Activated naive CD4-positive, alpha-beta T cell treated with anti-CD3 and anti-CD28 coated beads for 36 hours (primary cell): ENCODE measurements at regions not wholly inside any gene's neighbourhood (a gene's known extent, or its start where the extent isn't known, plus 50 kb on each side); places are given as distances from the start of the nearest gene placed in this dataset.
"Not testable (repeated sequence)": the region's sequence is repeated elsewhere in the genome, so short reads cannot be mapped to it uniquely, and the experiment has no call there.

Source experiments
- CTCF ChIA-PET: fragments of 350-600 bp; sonication (Branson Sonifier 250); formaldehyde crosslinking; loops from one replicate; lab custom pipeline; 2021; ENCODE audit warnings: antibody characterized with exemption; lab: Charles Lee
- DNase-seq: peaks from one replicate; pipeline ENCODE4 v3.0.0-alpha.2; 2020
- H3K27ac Mint-ChIP-seq: one replicate; pipeline ENCODE4 v1.8.0; 2021; ENCODE audit warnings: mild to moderate bottlenecking, mixed read lengths
- H3K27me3 Mint-ChIP-seq: one replicate; pipeline ENCODE4 v1.8.0; 2021; ENCODE audit warnings: low read depth, mixed read lengths
- H3K36me3 Mint-ChIP-seq: one replicate; pipeline ENCODE4 v1.8.0; 2021; ENCODE audit warnings: low read depth, mixed read lengths
- H3K4me1 Mint-ChIP-seq: one replicate; pipeline ENCODE4 v1.8.0; 2021; ENCODE audit warnings: low read depth, mixed read lengths
- H3K4me3 Mint-ChIP-seq: one replicate; pipeline ENCODE4 v1.8.0; 2021; ENCODE audit warnings: mild to moderate bottlenecking, moderate library complexity, mixed read lengths
- H3K9me3 Mint-ChIP-seq: one replicate; pipeline ENCODE4 v1.8.0; 2021; ENCODE audit warnings: mixed read lengths
- intact Hi-C: fragments of 100-400 bp; cut with micrococcal nuclease; formaldehyde crosslinking; loops from one replicate; pipeline ENCODE4 v1.15.1; 2023

DNA sequence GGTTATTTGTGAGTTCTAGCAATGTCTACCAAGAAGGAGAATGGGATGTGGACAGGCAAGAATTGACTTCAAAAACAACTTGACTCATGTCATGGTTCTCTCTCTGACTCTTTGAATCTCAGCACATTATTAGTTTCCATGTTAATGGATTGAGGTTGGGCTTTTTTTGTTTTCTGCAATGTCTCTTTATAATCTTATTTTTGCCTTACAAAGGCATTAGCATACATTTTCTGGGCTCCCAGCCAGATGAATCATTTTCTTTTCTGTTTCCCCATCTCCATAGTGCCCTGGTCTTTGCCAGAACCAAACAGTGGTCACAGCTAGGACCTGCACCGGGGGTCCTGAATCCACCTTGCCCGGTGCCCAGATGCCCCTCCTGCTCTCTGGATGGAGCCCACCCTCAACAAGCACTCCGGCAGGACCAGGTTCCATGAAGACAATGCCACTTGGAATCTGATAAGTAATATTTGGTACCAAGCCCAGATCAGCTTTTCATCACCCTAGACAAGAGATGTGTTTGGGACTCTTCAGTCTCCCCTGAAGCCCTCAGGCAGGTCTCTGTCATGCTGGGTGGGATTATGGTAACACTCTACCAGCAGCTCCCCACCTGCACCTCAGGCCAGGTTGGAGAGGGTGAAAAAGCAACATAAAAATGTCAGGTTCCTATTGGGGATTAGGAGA is 266.7 kb upstream of the SULF2 start:
- intact Hi-C loops: no loop called here
- Mint-ChIP-seq H3K9me3 (no peaks in the 10 kb centered on the region), H3K27ac (no peak overlapping the region), H3K36me3 (no peaks in the 10 kb centered on the region), H3K4me1 (no peaks in the 10 kb centered on the region), H3K4me3 (no peak overlapping the region), H3K27me3 (peaks cover 7% of the 10 kb centered on the region)
- no peak for DNase-seq
- CTCF ChIA-PET: no interaction called here

DNA sequence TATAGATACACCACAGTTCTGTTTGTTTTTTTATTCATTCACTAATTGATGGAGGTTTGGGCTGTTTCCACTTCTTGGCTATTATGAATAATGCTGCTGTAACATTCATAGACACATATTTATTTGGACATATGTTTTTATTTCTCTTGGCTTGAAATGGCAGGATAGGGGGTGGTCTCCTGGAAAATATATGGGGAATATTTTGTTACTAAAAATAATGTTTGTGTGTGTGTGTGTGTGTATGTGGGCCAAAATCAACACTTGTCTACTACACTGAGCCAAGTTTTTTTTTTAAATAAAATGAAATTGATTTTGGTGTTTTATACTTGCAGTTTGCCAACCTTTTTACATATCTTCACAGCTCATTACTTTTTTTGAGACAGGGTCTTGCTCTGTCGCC is 264.4 kb upstream of the SULF2 start:
- CTCF ChIA-PET: no interaction called here
- Mint-ChIP-seq H3K4me1 (no peaks in the 10 kb centered on the region), H3K4me3 (no peak overlapping the region), H3K9me3 (no peaks in the 10 kb centered on the region), H3K27ac (no peak overlapping the region), H3K27me3 (peaks cover 5% of the 10 kb centered on the region), H3K36me3 (no peaks in the 10 kb centered on the region)
- DNase-seq: no peak
- intact Hi-C loops: no loop called here

DNA sequence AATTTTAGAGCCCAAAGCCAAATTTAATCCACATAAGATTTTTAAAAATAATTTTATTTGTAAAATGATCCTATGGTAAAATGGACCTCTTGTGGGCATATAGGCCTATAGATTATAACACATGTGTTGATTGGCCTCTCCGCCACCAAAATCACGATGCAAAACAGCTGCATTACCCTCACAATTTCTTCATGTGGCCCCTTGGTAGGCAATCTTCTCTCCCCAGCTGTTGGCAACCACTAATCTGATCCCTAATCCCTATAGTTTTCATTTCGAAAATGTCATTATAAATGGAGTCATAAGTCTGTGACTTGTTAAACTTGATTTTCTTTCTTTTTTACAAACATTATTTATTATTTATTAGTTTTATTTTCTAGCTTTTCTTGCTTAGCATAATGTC is 263.9 kb upstream of the SULF2 start:
- no peak overlapping the region for H3K27ac Mint-ChIP-seq
- intact Hi-C loops: no loop called here
- CTCF ChIA-PET: no interaction called here
- H3K9me3 Mint-ChIP-seq: no peaks in the 10 kb centered on the region
- peaks cover 5% of the 10 kb centered on the region for H3K27me3 Mint-ChIP-seq
- no peak overlapping the region for H3K4me3 Mint-ChIP-seq
- H3K36me3 Mint-ChIP-seq: no peaks in the 10 kb centered on the region
- DNase-seq: no peak
- H3K4me1 Mint-ChIP-seq: no peaks in the 10 kb centered on the region

DNA sequence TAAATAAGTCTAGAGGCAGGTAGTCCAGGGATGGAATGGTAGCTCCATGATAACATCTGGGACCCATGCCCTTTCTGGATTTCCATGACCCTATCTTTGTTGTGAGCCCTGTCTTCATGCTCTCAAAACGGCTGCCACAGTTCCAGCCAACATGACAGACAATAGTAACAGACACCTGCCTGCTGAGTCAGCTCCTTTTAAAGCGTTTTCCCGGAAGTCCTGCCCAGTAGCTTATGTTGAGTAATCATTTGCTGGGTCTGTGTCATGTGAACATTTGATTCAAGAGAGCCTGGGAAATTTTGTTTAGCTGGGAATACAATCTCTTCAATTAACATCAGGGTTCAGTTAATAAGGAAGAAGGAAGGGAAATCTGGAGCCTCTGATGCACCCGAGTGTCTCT is 262.2 kb upstream of the SULF2 start:
- intact Hi-C loops: no loop called here
- peaks cover 3% of the 10 kb centered on the region for H3K27me3 Mint-ChIP-seq
- DNase-seq: no peak
- H3K36me3 Mint-ChIP-seq: no peaks in the 10 kb centered on the region
- no peak overlapping the region for H3K27ac Mint-ChIP-seq
- H3K9me3 Mint-ChIP-seq: no peaks in the 10 kb centered on the region
- no peaks in the 10 kb centered on the region for H3K4me1 Mint-ChIP-seq
- H3K4me3 Mint-ChIP-seq: no peak overlapping the region
- CTCF ChIA-PET: interaction anchor here (1.5 kb wide), 1 partner anchor 12 kb away, joined by 6 read pairs; no protein-coding TSS in a partner anchor

DNA sequence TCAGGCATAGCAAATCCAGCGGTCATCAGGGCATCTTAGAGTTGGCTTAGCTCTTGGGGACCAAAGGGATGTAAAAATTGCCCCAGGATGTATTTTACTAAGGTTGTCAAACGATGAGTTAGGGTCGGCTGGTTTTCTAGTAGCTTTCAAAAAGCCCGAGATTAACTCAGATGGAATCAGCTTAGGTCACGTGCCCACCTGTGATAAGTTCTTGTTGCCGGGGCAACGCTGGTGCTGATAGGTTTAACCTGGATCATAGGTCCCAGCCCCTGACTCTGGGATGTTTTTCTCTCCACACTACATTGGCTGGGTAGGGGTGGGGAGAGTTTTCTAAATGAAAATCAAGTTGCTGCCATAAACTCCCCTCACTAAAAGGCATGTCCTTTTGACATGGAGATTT is 257.3 kb upstream of the SULF2 start:
- no peak for DNase-seq
- intact Hi-C loops: no loop called here
- CTCF ChIA-PET: no interaction called here
- no peaks in the 10 kb centered on the region for H3K4me1 Mint-ChIP-seq
- no peaks in the 10 kb centered on the region for H3K36me3 Mint-ChIP-seq
- H3K4me3 Mint-ChIP-seq: no peak overlapping the region
- no peaks in the 10 kb centered on the region for H3K9me3 Mint-ChIP-seq
- no peak overlapping the region for H3K27ac Mint-ChIP-seq
- peaks cover 4% of the 10 kb centered on the region for H3K27me3 Mint-ChIP-seq

DNA sequence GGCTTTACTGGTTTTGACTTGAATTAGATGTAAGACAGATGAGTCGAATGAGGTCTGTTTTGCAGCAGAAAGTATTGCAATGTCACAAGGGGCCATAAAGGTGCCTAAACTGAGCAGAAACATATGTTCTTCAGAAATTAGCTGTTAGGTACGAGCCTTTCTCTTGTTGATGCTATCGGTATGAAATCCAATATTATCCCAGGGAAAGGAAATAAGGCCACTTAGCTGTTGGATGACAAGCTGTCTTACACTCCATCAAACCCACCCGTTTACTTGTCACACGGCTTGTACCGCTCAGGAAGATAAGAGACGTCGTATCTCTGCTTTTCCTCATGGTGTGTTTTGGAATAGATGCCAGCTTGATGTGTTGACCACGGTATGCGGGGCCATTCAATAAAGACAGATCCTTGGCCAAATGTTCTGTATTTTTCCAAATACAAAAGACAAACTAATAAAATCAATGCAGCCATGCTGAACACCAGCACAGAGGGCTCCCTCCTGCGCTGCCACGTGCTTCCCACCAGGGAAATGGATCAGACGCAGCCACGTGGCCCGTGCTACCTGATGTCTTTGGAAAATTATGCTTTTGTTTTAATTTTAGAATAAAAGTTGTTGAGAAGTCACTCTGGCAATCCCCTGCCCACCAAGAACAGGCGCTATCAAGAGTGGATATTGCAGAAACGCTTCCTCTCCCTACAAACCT is 255.9 kb upstream of the SULF2 start:
- no peaks in the 10 kb centered on the region for H3K4me1 Mint-ChIP-seq
- peaks cover 4% of the 10 kb centered on the region for H3K27me3 Mint-ChIP-seq
- no peak for DNase-seq
- intact Hi-C loops: no loop called here
- H3K27ac Mint-ChIP-seq: no peak overlapping the region
- no peaks in the 10 kb centered on the region for H3K9me3 Mint-ChIP-seq
- H3K36me3 Mint-ChIP-seq: no peaks in the 10 kb centered on the region
- H3K4me3 Mint-ChIP-seq: no peak overlapping the region
- CTCF ChIA-PET: no interaction called here

DNA sequence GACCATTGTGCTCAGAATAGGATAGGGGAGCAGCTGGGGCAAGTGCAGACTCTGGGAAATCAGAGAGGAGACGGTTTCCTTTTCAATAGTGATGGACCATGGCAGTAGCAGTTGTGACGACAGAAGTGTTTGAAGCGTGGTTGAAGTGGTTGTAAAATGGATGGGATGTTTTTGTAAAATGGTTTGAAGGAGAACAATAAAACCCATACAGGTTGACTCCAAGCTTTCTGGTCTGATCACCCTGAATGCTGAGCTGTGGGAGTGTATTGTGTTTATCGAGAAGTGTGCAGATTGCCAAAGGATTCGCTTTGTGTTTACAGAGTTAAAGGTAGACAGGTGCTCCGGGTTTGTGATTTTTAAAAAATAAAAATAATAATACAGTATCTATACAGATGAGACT is 255.2 kb upstream of the SULF2 start:
- DNase-seq: no peak
- CTCF ChIA-PET: no interaction called here
- intact Hi-C loops: no loop called here
- Mint-ChIP-seq H3K27ac (no peak overlapping the region), H3K36me3 (no peaks in the 10 kb centered on the region), H3K4me3 (no peak overlapping the region), H3K4me1 (no peaks in the 10 kb centered on the region), H3K9me3 (no peaks in the 10 kb centered on the region), H3K27me3 (peaks cover 3% of the 10 kb centered on the region)

DNA sequence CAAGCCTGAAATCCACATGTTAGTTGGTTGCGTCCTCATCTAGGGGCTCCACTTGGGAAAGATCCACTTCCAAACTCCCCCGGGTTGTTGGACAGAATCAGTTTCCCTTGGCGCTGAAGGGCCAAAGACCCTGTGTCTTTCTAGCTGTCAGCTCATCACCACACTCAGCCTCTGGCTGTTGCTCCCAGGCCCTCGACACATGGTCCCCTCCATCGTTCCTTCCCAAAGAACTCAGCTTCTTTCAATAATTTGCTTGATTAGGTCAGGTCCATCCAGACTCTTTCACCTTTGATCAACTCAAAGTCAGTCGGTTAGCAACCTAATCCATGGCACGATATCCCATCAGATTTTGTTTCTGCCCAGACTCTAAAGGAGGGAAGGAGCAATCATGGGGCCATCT is 254.8 kb upstream of the SULF2 start:
- Mint-ChIP-seq H3K4me1 (no peaks in the 10 kb centered on the region), H3K4me3 (no peak overlapping the region), H3K9me3 (no peaks in the 10 kb centered on the region), H3K27ac (no peak overlapping the region), H3K27me3 (peaks cover 3% of the 10 kb centered on the region), H3K36me3 (no peaks in the 10 kb centered on the region)
- no peak for DNase-seq
- CTCF ChIA-PET: no interaction called here
- intact Hi-C loops: no loop called here

DNA sequence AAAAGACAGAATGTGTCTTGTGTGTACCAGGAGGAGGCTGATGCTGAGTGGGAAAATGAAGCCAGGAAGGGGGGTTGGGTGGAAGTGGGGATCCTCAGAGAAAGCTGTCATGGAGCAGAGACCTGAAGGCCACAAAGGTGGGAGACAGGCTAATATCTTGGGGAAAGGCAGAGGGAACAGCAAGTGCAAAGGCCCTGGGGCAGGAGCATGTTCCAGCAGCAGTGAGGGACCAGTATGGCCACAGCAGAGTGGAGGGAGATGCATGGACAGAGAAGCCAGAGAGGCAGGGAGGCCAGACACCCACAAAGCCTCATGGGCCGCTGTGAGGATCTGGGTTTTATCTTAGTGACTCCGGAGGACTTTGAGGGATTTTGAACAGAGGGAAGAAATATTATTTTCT is 254.2 kb upstream of the SULF2 start:
- Mint-ChIP-seq H3K27me3 (peaks cover 6% of the 10 kb centered on the region), H3K4me1 (no peaks in the 10 kb centered on the region), H3K36me3 (no peaks in the 10 kb centered on the region), H3K27ac (no peak overlapping the region), H3K4me3 (no peak overlapping the region), H3K9me3 (no peaks in the 10 kb centered on the region)
- DNase-seq: no peak
- intact Hi-C loops: no loop called here
- CTCF ChIA-PET: no interaction called here

GRCh38 chr20:48038713-48039112 is 253.4 kb upstream of the SULF2 start:
- Mint-ChIP-seq H3K4me3 (no peak overlapping the region), H3K4me1 (no peaks in the 10 kb centered on the region)
- CTCF ChIA-PET: no interaction called here

GRCh38 chr20:48037798-48038197 is 252.5 kb upstream of the SULF2 start:
- H3K4me3 Mint-ChIP-seq, intact Hi-C loops, H3K36me3 Mint-ChIP-seq, H3K4me1 Mint-ChIP-seq, H3K9me3 Mint-ChIP-seq, H3K27ac Mint-ChIP-seq, CTCF ChIA-PET, H3K27me3 Mint-ChIP-seq, DNase-seq: not testable (repeated sequence)

More at GRCh38 chr20:48038713-48039112, 253.4 kb upstream of the SULF2 start:
- H3K27ac Mint-ChIP-seq: no peak overlapping the region
- DNase-seq: no peak
- intact Hi-C loops: no loop called here
- peaks cover 6% of the 10 kb centered on the region for H3K27me3 Mint-ChIP-seq
- no peaks in the 10 kb centered on the region for H3K36me3 Mint-ChIP-seq
- H3K9me3 Mint-ChIP-seq: no peaks in the 10 kb centered on the region

- CTCF ChIA-PET: interaction anchor here (1.0 kb wide), 1 partner anchor 11 kb away, joined by 6 read pairs; no protein-coding TSS in a partner anchor
- H3K9me3 Mint-ChIP-seq: no peaks in the 10 kb centered on the region
- no peak overlapping the region for H3K27ac Mint-ChIP-seq
- intact Hi-C loops: no loop called here
- H3K36me3 Mint-ChIP-seq: no peaks in the 10 kb centered on the region
- DNase-seq: no peak
- H3K4me1 Mint-ChIP-seq: no peaks in the 10 kb centered on the region
- H3K4me3 Mint-ChIP-seq: no peak overlapping the region
- H3K27me3 Mint-ChIP-seq: peaks cover 6% of the 10 kb centered on the region
Observed at GRCh38 chr20:48035961-48036731, 250.9 kb upstream of the SULF2 start.
